ENCODE measurements at regions not wholly inside any gene's neighbourhood (a gene's known extent, or its start where the extent isn't known, plus 50 kb on each side); places are given as distances from the start of the nearest gene placed in this dataset.

- no peak for DNase-seq (ENCODE audit: extremely low spot score, unreplicated experiment)
- Mint-ChIP-seq H3K4me1 (ENCODE audit: unreplicated experiment) (peaks cover 65% of the 10 kb centered on the region), H3K27ac (ENCODE audit: unreplicated experiment) (peak overlapping the region; percentile 91)
Measured at GRCh38 chr2:196249171-196249570, 77.8 kb upstream of the STK17B start.

GRCh38 chr2:196249860-196250259 is 78.5 kb upstream of the STK17B start:
- no peaks in the 10 kb centered on the region for H3K27me3 Mint-ChIP-seq (ENCODE audit: unreplicated experiment)
- TF ChIP-seq CTCF (IDR thresholded peaks at IDR 0.05) = no peak
- peak overlapping the region; percentile 91 for H3K27ac Mint-ChIP-seq (ENCODE audit: unreplicated experiment)
- H3K9me3 Mint-ChIP-seq (ENCODE audit: unreplicated experiment) = no peaks in the 10 kb centered on the region
- H3K4me1 Mint-ChIP-seq (ENCODE audit: unreplicated experiment) = peaks cover 58% of the 10 kb centered on the region
- peaks cover 30% of the 10 kb centered on the region for H3K36me3 Mint-ChIP-seq (ENCODE audit: unreplicated experiment)
- H3K4me3 Mint-ChIP-seq (ENCODE audit: unreplicated experiment) = no peak overlapping the region
- no peak for DNase-seq (ENCODE audit: extremely low spot score, unreplicated experiment)

More at GRCh38 chr2:196249171-196249570, 77.8 kb upstream of the STK17B start:
- TF ChIP-seq CTCF (IDR thresholded peaks at IDR 0.05) = no peak
- no peaks in the 10 kb centered on the region for H3K27me3 Mint-ChIP-seq (ENCODE audit: unreplicated experiment)
- H3K4me3 Mint-ChIP-seq (ENCODE audit: unreplicated experiment) = no peak overlapping the region
- H3K36me3 Mint-ChIP-seq (ENCODE audit: unreplicated experiment) = peaks cover 26% of the 10 kb centered on the region
- no peaks in the 10 kb centered on the region for H3K9me3 Mint-ChIP-seq (ENCODE audit: unreplicated experiment)

GRCh38 chr2:196251132-196251531 is 79.8 kb upstream of the STK17B start:
- peaks cover 30% of the 10 kb centered on the region for H3K36me3 Mint-ChIP-seq (ENCODE audit: unreplicated experiment)
- no peak overlapping the region for H3K4me3 Mint-ChIP-seq (ENCODE audit: unreplicated experiment)
- H3K27ac Mint-ChIP-seq (ENCODE audit: unreplicated experiment) = peak overlapping the region; percentile 40
- H3K9me3 Mint-ChIP-seq (ENCODE audit: unreplicated experiment) = no peaks in the 10 kb centered on the region
- H3K4me1 Mint-ChIP-seq (ENCODE audit: unreplicated experiment) = peaks cover 45% of the 10 kb centered on the region
- DNase-seq (ENCODE audit: extremely low spot score, unreplicated experiment) = no peak
- TF ChIP-seq CTCF (IDR thresholded peaks at IDR 0.05) = no peak
- no peaks in the 10 kb centered on the region for H3K27me3 Mint-ChIP-seq (ENCODE audit: unreplicated experiment)

GRCh38 chr2:196252408-196253115 is 81.2 kb upstream of the STK17B start:
- Mint-ChIP-seq H3K36me3 (ENCODE audit: unreplicated experiment) (peaks cover 35% of the 10 kb centered on the region), H3K4me3 (ENCODE audit: unreplicated experiment) (no peak overlapping the region), H3K4me1 (ENCODE audit: unreplicated experiment) (peaks cover 35% of the 10 kb centered on the region), H3K27ac (ENCODE audit: unreplicated experiment) (peak overlapping the region; percentile 38), H3K27me3 (ENCODE audit: unreplicated experiment) (no peaks in the 10 kb centered on the region), H3K9me3 (ENCODE audit: unreplicated experiment) (peaks cover 3% of the 10 kb centered on the region)
- no peak for TF ChIP-seq CTCF (IDR thresholded peaks at IDR 0.05)
- no peak for DNase-seq (ENCODE audit: extremely low spot score, unreplicated experiment)

- peaks cover 3% of the 10 kb centered on the region for H3K9me3 Mint-ChIP-seq (ENCODE audit: unreplicated experiment)
- H3K36me3 Mint-ChIP-seq (ENCODE audit: unreplicated experiment) = peaks cover 38% of the 10 kb centered on the region
- no peak overlapping the region for H3K4me3 Mint-ChIP-seq (ENCODE audit: unreplicated experiment)
- H3K4me1 Mint-ChIP-seq (ENCODE audit: unreplicated experiment) = peaks cover 30% of the 10 kb centered on the region
- no peak for TF ChIP-seq CTCF (IDR thresholded peaks at IDR 0.05)
- no peak for DNase-seq (ENCODE audit: extremely low spot score, unreplicated experiment)
- H3K27ac Mint-ChIP-seq (ENCODE audit: unreplicated experiment) = no peak overlapping the region
- no peaks in the 10 kb centered on the region for H3K27me3 Mint-ChIP-seq (ENCODE audit: unreplicated experiment)
Measured at GRCh38 chr2:196253116-196253480, 81.7 kb upstream of the STK17B start.
